ENCODE measurements at regions not wholly inside any gene's neighbourhood (a gene's known extent, or its start where the extent isn't known, plus 50 kb on each side); places are given as distances from the start of the nearest gene placed in this dataset.

GRCh38 chr3:72214066-72214951 lies 429.4 kb upstream of the PROK2 start:
- Histone ChIP-seq H2BK12ac (ENCODE audit: insufficient read length, low read depth, low read length) (no peak overlapping the region), H2BK5ac (ENCODE audit: insufficient read length, low read length) (no peak overlapping the region), H3K27me3 (ENCODE audit: insufficient read depth, low read length) (no peaks in the 10 kb centered on the region), H3K27ac (ENCODE audit: insufficient read length, low read depth, low read length) (no peak overlapping the region), H3K4ac (ENCODE audit: low read depth, low read length) (no peak overlapping the region), H4K20me1 (ENCODE audit: control insufficient read depth, insufficient read depth, insufficient read length) (no peaks in the 10 kb centered on the region), H3K9me3 (ENCODE audit: control insufficient read depth, low read depth, low read length) (no peaks in the 10 kb centered on the region), H3K4me2 (ENCODE audit: insufficient read depth, insufficient read length, low read length) (no peak overlapping the region), H3K23ac (ENCODE audit: insufficient read length, low read depth, low read length) (no peak overlapping the region), H3K4me1 (ENCODE audit: insufficient read depth, low read length) (no peaks in the 10 kb centered on the region), H3T11ph (ENCODE audit: low read length) (no peak overlapping the region), H3K23me2 (ENCODE audit: insufficient read length, low read depth, low read length, poor library complexity, severe bottlenecking) (no peaks in the 10 kb centered on the region), H3K79me1 (ENCODE audit: insufficient read depth, low read depth, low read length, poor library complexity, severe bottlenecking) (no peaks in the 10 kb centered on the region), H3K56ac (ENCODE audit: insufficient read length, low read depth, low read length) (no peak overlapping the region), H2AFZ (ENCODE audit: low read length) (no peak overlapping the region), H4K8ac (replicated peaks; ENCODE audit: insufficient read length, low read depth, low read length) (no peak overlapping the region), H2BK15ac (ENCODE audit: low read depth, low read length) (no peak overlapping the region), H4K5ac (ENCODE audit: insufficient read length, low read depth, low read length) (no peak overlapping the region), H2BK20ac (ENCODE audit: low read depth, low read length, poor library complexity, severe bottlenecking) (no peak overlapping the region), H3K18ac (ENCODE audit: insufficient read length, low read depth, low read length) (no peak overlapping the region), H2BK120ac (ENCODE audit: low read depth, low read length, poor library complexity, severe bottlenecking) (no peak overlapping the region), H3K9ac (ENCODE audit: extremely low read depth, insufficient read length, low read length) (no peak overlapping the region), H4K91ac (ENCODE audit: insufficient read length, low read depth, low read length) (no peak overlapping the region), H3K79me2 (ENCODE audit: insufficient read depth, low read length) (no peaks in the 10 kb centered on the region), H2AK5ac (ENCODE audit: insufficient read length, low read length) (no peak overlapping the region), H3K14ac (ENCODE audit: insufficient read depth, low read length) (no peak overlapping the region)
- no peak overlapping the region for H3K4me3 Mint-ChIP-seq
- 100% methylated on average over 2 of the region's 11 CpGs for WGBS (ENCODE audit: extremely low coverage, insufficient read length, low lambda C conversion rate)
- no peaks in the 10 kb centered on the region for H3K36me3 Mint-ChIP-seq (ENCODE audit: insufficient read depth in 1 of 3, low read depth in 3 of 3)
- no peaks in the 10 kb centered on the region; the same call in 1 of the 2 replicates for H3K27me3 Mint-ChIP-seq (ENCODE audit: low read depth)
- DNase-seq: no peak
- peaks cover 4 to 5% of the 10 kb centered on the region in 2 experiments; a peak in 3 of 4 replicates for H3K4me1 Mint-ChIP-seq
- no peaks in the 10 kb centered on the region; a peak in 1 of 5 replicates for H3K9me3 Mint-ChIP-seq
- TF ChIP-seq CTCF (conservative IDR thresholded peaks at IDR 0.05): no peak
- no peak overlapping the region for H3K27ac Mint-ChIP-seq

All from H9 (cell line).